ENCODE measurements at regions not wholly inside any gene's neighbourhood (a gene's known extent, or its start where the extent isn't known, plus 50 kb on each side); places are given as distances from the start of the nearest gene placed in this dataset.

DNA sequence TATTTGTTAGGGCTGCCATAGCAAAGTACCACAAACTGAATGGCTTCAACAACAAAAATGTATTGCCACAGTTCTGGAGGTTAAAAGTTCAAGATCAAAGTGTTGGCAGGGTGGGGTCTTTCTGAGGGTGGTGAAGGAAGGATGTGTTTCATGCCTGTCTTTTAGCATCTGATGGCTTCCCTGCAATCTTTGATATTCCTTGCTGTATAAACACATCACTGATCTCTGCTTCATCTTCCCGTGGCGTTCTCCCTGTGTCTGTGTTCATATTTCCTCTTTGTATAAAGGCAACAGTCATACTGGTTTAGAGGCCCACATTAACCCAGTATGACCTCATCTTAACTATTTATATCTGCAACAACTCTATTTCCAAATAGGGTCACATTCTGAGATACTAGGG, 167.5 kb downstream of the BTG1 start:
- TF ChIP-seq, protein P1, sequence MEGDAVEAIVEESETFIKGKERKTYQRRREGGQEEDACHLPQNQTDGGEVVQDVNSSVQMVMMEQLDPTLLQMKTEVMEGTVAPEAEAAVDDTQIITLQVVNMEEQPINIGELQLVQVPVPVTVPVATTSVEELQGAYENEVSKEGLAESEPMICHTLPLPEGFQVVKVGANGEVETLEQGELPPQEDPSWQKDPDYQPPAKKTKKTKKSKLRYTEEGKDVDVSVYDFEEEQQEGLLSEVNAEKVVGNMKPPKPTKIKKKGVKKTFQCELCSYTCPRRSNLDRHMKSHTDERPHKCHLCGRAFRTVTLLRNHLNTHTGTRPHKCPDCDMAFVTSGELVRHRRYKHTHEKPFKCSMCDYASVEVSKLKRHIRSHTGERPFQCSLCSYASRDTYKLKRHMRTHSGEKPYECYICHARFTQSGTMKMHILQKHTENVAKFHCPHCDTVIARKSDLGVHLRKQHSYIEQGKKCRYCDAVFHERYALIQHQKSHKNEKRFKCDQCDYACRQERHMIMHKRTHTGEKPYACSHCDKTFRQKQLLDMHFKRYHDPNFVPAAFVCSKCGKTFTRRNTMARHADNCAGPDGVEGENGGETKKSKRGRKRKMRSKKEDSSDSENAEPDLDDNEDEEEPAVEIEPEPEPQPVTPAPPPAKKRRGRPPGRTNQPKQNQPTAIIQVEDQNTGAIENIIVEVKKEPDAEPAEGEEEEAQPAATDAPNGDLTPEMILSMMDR (IDR thresholded peaks at IDR 0.05) = no peak
- TF ChIP-seq, protein P2, sequence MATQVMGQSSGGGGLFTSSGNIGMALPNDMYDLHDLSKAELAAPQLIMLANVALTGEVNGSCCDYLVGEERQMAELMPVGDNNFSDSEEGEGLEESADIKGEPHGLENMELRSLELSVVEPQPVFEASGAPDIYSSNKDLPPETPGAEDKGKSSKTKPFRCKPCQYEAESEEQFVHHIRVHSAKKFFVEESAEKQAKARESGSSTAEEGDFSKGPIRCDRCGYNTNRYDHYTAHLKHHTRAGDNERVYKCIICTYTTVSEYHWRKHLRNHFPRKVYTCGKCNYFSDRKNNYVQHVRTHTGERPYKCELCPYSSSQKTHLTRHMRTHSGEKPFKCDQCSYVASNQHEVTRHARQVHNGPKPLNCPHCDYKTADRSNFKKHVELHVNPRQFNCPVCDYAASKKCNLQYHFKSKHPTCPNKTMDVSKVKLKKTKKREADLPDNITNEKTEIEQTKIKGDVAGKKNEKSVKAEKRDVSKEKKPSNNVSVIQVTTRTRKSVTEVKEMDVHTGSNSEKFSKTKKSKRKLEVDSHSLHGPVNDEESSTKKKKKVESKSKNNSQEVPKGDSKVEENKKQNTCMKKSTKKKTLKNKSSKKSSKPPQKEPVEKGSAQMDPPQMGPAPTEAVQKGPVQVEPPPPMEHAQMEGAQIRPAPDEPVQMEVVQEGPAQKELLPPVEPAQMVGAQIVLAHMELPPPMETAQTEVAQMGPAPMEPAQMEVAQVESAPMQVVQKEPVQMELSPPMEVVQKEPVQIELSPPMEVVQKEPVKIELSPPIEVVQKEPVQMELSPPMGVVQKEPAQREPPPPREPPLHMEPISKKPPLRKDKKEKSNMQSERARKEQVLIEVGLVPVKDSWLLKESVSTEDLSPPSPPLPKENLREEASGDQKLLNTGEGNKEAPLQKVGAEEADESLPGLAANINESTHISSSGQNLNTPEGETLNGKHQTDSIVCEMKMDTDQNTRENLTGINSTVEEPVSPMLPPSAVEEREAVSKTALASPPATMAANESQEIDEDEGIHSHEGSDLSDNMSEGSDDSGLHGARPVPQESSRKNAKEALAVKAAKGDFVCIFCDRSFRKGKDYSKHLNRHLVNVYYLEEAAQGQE (IDR thresholded peaks at IDR 0.05; ENCODE audit: insufficient read depth in 1 of 2, low read depth in 2 of 2, low read length in 1 of 2) = no peak
- TF ChIP-seq POLR2AphosphoS5 (IDR thresholded peaks at IDR 0.05; ENCODE audit: low read depth, low read length) (no peak), TCF7L2 (IDR thresholded peaks at IDR 0.05; ENCODE audit: low read depth, low read length) (no peak)
